SK-N-SH treated with all-trans-retinoic acid at 6 μM for 48 hours (cell line): ENCODE measurements at regions not wholly inside any gene's neighbourhood (a gene's known extent, or its start where the extent isn't known, plus 50 kb on each side); places are given as distances from the start of the nearest gene placed in this dataset.

Experiments used
- ATAC-seq: fragments of 200-7000 bp; cut with Tn5 transposase; 3 replicates; pipeline ENCODE4 v1.9.1; 2020; ENCODE audit warnings: mild to moderate bottlenecking, moderate library complexity
- ARNTL ChIP-seq: fragments of 450-650 bp; formaldehyde crosslinking; IDR thresholded peaks from 2 replicates; pipeline ENCODE4 v1.5.0; 2020; ENCODE audit warnings: low read depth, mild to moderate bottlenecking, moderate library complexity, borderline replicate concordance
- CREB5 ChIP-seq: fragments of 250-450 bp; sonication (Bioruptor Pico); IDR thresholded peaks from 2 replicates; pipeline ENCODE4 v1.5.1; 2020; ENCODE audit warnings: low read depth, mild to moderate bottlenecking, moderate library complexity
- CSDC2 ChIP-seq: fragments of 250-450 bp; sonication (Bioruptor Pico); IDR thresholded peaks from 2 replicates; pipeline ENCODE4 v1.5.0; 2020; ENCODE audit warnings: mild to moderate bottlenecking, moderate library complexity
- CSRNP3 ChIP-seq: fragments of 250-450 bp; sonication (Bioruptor Pico); IDR thresholded peaks from 2 replicates; pipeline ENCODE4 v1.5.1; 2021; ENCODE audit warnings: mild to moderate bottlenecking, moderate library complexity
- GLIS3 ChIP-seq: fragments of 250-450 bp; sonication (Bioruptor Pico); IDR thresholded peaks from 2 replicates; pipeline ENCODE4 v1.5.0; 2020; ENCODE audit warnings: mild to moderate bottlenecking, moderate library complexity
- ISL1 ChIP-seq: fragments of 250-450 bp; sonication (Bioruptor Pico); IDR thresholded peaks from 2 replicates; pipeline ENCODE4 v2.1.2; 2022; ENCODE audit warnings: mild to moderate bottlenecking, moderate library complexity
- PATZ1 ChIP-seq: fragments of 250-450 bp; sonication (Bioruptor Pico); IDR thresholded peaks from 2 replicates; pipeline ENCODE4 v1.8.0; 2020; ENCODE audit warnings: mild to moderate bottlenecking, moderate library complexity, borderline replicate concordance
- PPARA ChIP-seq: fragments of 250-450 bp; sonication (Bioruptor Pico); IDR thresholded peaks from 2 replicates; pipeline ENCODE4 v1.5.0; 2020; ENCODE audit warnings: mild to moderate bottlenecking, borderline replicate concordance
- SNAI2 ChIP-seq: fragments of 250-450 bp; sonication (Bioruptor Pico); IDR thresholded peaks from 2 replicates; pipeline ENCODE4 v1.5.0; 2020; ENCODE audit warnings: mild to moderate bottlenecking, moderate library complexity
- TCF4 ChIP-seq: fragments of 250-450 bp; sonication (Bioruptor Pico); IDR thresholded peaks from 2 replicates; pipeline ENCODE4 v1.8.0; 2021; ENCODE audit warnings: mild to moderate bottlenecking, moderate library complexity, borderline replicate concordance
- TSHZ2 ChIP-seq: fragments of 250-450 bp; sonication (Bioruptor Pico); IDR thresholded peaks from 2 replicates; pipeline ENCODE4 v1.5.0; 2020; ENCODE audit warnings: mild to moderate bottlenecking, moderate library complexity
- ZFP3 ChIP-seq: fragments of 250-450 bp; sonication (Bioruptor Pico); IDR thresholded peaks from 2 replicates; pipeline ENCODE4 v1.5.0; 2020; ENCODE audit warnings: mild to moderate bottlenecking, moderate library complexity
- ZFP30 ChIP-seq: fragments of 450-650 bp; formaldehyde crosslinking; IDR thresholded peaks from 2 replicates; pipeline ENCODE4 v1.5.0; 2022; ENCODE audit warnings: mild to moderate bottlenecking, moderate library complexity
- ZNF70 ChIP-seq: fragments of 450-650 bp; formaldehyde crosslinking; IDR thresholded peaks from 2 replicates; pipeline ENCODE4 v1.5.0; 2020; ENCODE audit warnings: mild to moderate bottlenecking, moderate library complexity
- ZNF8 ChIP-seq: fragments of 450-650 bp; formaldehyde crosslinking; IDR thresholded peaks from 2 replicates; pipeline ENCODE4 v1.5.0; 2020; ENCODE audit warnings: mild to moderate bottlenecking, moderate library complexity
- TF ChIP-seq, protein P1 (sequence below): fragments of 250-450 bp; sonication (Bioruptor Pico); IDR thresholded peaks from 2 replicates; pipeline ENCODE4 v1.8.0; 2021; ENCODE audit warnings: low read depth, mild to moderate bottlenecking, moderate library complexity, borderline replicate concordance

GRCh38 chr6:81436990-81437389 lies 315.5 kb downstream of the TENT5A start (continued):
- TF ChIP-seq, protein P1, sequence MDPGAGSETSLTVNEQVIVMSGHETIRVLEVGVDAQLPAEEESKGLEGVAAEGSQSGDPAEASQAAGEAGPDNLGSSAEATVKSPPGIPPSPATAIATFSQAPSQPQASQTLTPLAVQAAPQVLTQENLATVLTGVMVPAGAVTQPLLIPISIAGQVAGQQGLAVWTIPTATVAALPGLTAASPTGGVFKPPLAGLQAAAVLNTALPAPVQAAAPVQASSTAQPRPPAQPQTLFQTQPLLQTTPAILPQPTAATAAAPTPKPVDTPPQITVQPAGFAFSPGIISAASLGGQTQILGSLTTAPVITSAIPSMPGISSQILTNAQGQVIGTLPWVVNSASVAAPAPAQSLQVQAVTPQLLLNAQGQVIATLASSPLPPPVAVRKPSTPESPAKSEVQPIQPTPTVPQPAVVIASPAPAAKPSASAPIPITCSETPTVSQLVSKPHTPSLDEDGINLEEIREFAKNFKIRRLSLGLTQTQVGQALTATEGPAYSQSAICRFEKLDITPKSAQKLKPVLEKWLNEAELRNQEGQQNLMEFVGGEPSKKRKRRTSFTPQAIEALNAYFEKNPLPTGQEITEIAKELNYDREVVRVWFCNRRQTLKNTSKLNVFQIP (CRISPR knock-in tag), result no peak

GRCh38 chr6:81413306-81413705 lies 339.2 kb downstream of the TENT5A start:
- TF ChIP-seq ZNF8 (CRISPR knock-in tag), result no peak

GRCh38 chr6:81401970-81402690 lies 350.4 kb downstream of the TENT5A start:
- peak; percentile 84 for ATAC-seq
- peak; percentile 68 for TF ChIP-seq ISL1
- no peak for TF ChIP-seq CREB5 (CRISPR knock-in tag)

More at GRCh38 chr6:81413306-81413705, 339.2 kb downstream of the TENT5A start:
- ATAC-seq, result no peak

DNA sequence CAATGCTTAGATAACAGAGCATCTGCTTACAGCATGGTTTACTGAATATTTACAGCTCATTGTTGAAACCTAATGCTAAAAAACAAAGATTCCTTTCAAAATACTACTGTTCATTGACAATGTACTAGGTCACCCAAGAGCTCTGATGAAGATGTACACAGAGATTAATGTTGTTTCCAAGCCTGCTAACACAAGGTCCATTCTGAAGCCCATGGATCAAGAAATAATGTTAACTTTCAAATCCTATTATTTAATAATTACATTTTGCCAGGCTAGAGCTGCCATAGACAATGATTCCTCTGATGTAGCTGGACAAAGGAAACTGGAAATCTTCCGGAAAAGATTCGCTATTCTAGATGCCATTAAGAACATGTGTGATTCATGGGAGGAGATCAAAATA lies 355.6 kb downstream of the TENT5A start:
- TF ChIP-seq TSHZ2 (CRISPR knock-in tag) (no peak), ZNF70 (CRISPR knock-in tag) (no peak), ZFP3 (CRISPR knock-in tag) (no peak), PPARA (CRISPR knock-in tag) (no peak), TCF4 (CRISPR knock-in tag) (no peak), CREB5 (CRISPR knock-in tag) (no peak)
- TF ChIP-seq, all 23 proteins: peak for 0
- ATAC-seq, result no peak

GRCh38 chr6:81387163-81387562 lies 365.3 kb downstream of the TENT5A start:
- TF ChIP-seq SNAI2 (CRISPR knock-in tag), result no peak
- TF ChIP-seq CSDC2, result no peak
- no peak for TF ChIP-seq PPARA (CRISPR knock-in tag)
- no peak for TF ChIP-seq CREB5 (CRISPR knock-in tag)
- no peak for TF ChIP-seq ZFP30 (CRISPR knock-in tag)
- no peak for TF ChIP-seq ZFP3 (CRISPR knock-in tag)
- ATAC-seq, result no peak

DNA sequence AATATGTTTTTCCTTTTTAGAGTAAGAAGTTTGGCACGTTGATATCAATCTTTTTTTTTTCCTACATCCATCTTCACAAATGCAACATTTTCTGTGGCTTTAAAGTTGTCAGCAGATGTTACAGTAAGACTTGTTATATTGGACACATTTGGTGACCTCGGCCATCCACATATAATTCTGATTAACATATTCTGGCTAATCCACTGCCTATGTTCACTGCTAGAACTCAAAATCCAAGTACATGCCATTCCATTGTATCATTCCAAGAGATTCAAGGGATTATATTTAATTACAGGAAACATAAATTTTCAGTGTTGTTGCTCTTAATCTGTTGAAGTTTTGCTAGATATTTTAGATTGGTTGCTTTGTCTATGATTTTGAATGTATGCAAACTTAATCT lies 367.6 kb downstream of the TENT5A start:
- ATAC-seq, result no peak
- TF ChIP-seq PATZ1 (CRISPR knock-in tag), result no peak
- no peak for TF ChIP-seq GLIS3 (CRISPR knock-in tag)
- TF ChIP-seq ARNTL, result no peak
- TF ChIP-seq ISL1, result no peak
- TF ChIP-seq CSRNP3 (CRISPR knock-in tag), result no peak
- TF ChIP-seq CREB5 (CRISPR knock-in tag), result no peak
- no peak for TF ChIP-seq TCF4 (CRISPR knock-in tag)
